ENCODE measurements at regions not wholly inside any gene's neighbourhood (a gene's known extent, or its start where the extent isn't known, plus 50 kb on each side); places are given as distances from the start of the nearest gene placed in this dataset.
A peak's percentile ranks its signal among the peaks of the same experiment; 100 is the strongest.

DNA sequence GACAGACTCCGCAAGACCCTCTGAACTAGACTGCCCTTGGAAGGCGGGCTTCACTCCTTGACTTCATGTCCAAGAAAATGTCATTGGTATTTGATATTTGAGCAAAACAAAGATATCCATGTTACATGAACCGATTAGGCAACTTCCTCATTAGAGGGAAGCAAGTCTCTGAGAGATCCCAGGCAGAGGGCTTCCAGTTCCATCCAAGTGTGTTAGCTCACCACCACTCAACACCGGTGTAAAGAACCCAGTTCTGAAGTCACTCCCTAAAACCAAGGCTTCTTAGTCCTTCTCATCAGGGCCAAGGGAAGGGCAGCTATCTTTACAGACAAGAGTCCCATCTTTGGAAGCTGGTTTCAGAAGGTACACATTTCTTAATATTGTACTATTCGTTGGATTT is 87.2 kb upstream of the CDKN3 start:
- no peak for DNase-seq (ENCODE audit: low spot score)

DNA sequence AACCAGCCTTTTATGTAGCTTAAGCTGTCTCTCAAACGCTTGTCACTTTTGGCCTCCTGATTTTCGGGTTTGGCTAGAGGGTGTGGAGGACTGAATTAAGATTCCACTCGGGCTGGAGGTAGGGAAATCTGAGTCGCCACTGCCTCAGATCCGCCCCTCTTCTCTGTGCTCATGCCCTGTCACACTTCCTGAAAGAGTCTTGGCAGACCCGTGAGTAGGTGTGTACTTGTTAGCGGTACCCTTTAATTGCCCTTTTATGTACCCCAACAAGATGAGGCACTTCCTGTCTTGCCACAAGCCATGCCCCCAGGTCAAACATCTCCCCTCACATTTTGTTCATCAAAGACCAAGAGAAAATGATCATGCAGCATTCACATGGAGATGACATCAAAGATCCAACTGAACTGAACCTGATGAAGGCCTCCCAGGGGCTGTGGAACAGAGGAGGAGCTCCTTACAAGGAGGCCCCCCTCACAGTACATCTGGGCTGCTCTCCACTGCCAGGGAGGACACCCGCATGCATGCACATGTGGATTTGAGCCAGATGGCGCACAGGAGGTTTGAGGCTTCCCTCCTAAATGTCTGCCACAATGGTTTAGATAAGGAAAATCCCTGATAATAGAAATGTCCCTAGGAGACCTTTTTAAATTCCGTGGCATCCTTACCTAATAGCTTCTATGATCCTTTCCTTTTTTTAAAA is 86.5 kb upstream of the CDKN3 start:
- DNase-seq (ENCODE audit: low spot score): no peak

GRCh38 chr14:54310851-54311228 is 86.0 kb upstream of the CDKN3 start:
- DNase-seq (ENCODE audit: low spot score): no peak

DNA sequence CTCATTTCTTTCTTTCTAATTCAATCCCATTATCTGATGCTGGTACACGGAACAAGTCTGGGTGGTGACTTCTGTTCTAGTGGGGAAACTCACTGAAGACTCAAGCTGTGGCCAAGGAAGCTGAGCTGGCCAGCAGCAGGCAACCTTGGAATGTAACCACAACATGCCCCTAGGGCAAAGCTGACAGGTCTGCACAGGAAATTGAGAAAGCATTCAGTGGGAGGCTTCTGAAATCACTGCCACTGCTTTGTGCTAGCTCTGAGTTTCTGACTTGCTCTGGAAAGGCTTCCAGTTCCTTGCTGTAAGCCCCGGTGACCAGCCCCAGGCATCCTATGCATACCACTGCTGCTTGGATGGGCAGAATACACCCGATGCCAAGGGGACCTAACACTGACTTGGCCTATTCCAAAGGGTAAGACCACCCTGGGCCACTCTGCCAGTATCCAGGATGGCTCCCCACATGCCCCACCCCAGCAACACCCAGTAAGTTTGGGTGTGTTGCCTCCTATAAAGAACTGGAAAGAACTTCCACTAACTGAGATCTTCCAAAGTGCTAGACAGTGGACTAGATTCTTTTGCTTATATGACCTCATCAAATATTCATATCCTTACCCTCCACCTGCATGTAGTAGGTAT is 84.5 kb upstream of the CDKN3 start:
- peak; percentile 84 for DNase-seq (ENCODE audit: low spot score)

GRCh38 chr14:54314365-54315104 is 82.3 kb upstream of the CDKN3 start:
- no peak for DNase-seq (ENCODE audit: low spot score)

DNA sequence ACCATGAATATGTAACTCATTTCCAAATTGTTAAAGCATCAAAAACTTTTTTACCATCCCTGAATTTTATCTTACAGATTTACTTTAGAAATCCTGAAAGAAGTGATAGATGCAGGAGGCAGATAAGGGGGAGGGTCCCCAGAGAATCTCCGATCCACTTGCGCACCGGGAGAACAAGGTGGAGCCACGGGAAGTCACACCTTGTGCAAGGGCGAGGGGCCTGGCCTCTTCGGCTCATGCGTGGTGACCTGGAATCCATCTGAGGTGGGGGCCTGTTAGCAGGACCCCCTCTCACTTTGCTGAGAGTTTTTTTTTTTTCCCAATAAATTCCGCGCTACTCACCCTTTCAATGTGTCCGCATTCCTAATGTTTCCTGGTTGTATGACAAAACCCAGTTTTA is 80.2 kb upstream of the CDKN3 start:
- DNase-seq (ENCODE audit: low spot score): no peak

GRCh38 chr14:54317391-54317790 is 79.4 kb upstream of the CDKN3 start:
- no peak for DNase-seq (ENCODE audit: low spot score)

DNA sequence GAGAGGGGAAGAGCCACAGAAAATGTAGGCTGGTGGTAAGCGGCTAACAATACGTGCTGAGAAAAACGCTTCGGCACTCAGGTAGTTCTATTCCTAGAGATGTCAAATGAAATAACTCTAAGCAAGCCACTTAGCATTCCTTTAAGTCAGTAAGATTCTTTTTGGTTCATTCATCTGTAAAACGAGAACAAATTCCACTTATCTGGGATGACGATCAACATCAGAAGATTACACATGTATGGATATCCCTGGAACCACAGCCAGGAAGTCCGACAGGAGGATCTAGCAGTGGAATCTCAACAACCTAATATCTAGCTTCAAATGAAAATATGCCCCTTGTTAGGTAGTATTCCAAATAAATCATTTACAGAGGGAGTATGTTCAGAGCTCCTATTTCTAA is 74.6 kb upstream of the CDKN3 start:
- DNase-seq (ENCODE audit: low spot score): no peak

DNA sequence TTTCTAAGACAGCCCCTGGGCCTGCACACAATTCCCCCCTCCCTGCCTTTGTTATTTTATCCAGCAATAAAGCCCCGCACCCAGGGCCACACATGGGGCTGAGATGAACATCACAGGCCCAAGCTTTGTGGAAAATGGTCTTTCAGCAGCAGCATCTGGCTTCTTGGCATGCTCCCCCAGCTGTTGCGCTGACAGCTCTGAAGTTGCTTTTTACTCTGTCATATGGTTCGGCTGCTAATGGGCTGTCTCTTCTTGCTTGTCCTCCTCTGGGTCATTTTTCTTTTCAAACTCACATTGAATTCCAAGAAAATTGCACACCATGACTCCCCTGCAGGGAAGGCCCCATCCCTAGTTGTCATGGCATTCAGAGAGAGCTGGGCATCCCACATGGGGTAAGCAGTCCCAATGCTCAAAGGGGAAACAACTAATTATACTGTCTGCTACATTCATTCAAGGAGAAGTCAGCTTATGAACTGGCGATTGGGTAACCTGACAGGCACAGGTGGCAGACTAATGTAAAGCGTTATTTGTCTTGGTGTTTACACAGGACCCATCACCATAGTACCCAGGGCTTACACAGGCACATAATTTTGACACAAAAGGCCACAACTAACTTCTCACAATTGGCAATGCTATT is 74.0 kb upstream of the CDKN3 start:
- DNase-seq (ENCODE audit: low spot score): no peak

- no peak for DNase-seq (ENCODE audit: low spot score)
Observed at GRCh38 chr14:54325766-54326165, 71.0 kb upstream of the CDKN3 start.

- no peak for DNase-seq (ENCODE audit: low spot score)
Observed at GRCh38 chr14:54329082-54329695, 67.6 kb upstream of the CDKN3 start.

- no peak for DNase-seq (ENCODE audit: low spot score)
Observed at GRCh38 chr14:54330876-54331275, 65.9 kb upstream of the CDKN3 start.

DNA sequence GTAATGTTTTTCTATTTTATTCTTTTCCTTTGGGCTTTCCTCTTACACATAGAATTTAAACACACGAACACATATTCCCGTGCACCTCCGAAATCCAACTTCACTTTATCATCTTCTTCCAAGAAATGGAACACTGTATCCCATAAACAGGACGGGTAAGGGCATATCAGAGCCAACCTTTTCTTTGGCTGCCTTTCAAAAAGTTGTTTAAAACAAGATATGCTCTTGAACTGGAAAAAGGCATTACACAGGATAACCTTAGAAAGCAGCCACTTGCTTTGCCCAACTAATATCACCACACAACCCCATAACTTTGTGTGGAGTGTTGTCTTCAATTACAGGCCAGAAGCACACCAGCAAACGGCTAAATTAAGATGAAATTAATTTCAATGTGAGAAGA is 65.3 kb upstream of the CDKN3 start:
- DNase-seq (ENCODE audit: low spot score): no peak

GRCh38 chr14:54332490-54332889 is 64.3 kb upstream of the CDKN3 start:
- no peak for DNase-seq (ENCODE audit: low spot score)

DNA sequence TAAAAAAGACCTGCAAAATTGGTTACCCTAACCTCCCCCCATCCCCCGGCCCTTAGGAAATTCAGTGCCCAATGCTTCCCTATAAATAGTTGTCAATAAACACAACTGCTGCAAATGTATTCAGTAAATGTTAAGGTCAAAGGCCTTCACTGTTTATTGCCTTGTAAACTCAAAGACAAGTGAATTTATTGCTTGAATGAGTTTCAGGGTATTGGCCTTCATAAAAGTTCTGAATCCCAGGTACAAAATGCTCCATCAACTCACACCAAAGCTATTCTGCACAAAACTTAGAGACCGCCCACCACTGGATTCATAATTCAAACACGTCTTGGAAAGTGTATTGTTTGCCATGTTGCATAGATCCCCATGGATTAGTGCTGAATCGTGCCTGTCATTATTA is 63.3 kb upstream of the CDKN3 start:
- DNase-seq (ENCODE audit: low spot score): no peak

- no peak for DNase-seq (ENCODE audit: low spot score)
Observed at GRCh38 chr14:54335569-54336155, 61.1 kb upstream of the CDKN3 start.

DNA sequence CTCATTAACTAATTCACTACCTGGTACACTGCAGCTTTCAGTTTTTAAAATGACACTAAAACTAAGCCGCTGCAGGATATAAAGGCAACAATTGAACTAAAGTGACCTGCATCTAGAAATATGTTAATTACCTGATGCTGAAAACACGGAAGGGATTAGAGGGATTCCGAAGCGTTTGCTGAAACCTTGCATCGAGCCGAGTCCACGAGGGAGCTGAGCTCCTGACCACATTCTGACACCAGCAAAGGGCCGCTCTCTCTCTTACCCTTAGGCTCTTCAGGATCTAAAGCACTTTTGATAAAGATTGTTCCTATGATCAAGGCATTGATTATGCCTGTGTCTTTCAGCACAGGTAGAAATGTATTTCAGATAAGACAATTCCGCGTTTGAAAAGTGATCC is 59.5 kb upstream of the CDKN3 start:
- DNase-seq (ENCODE audit: low spot score): no peak

DNA sequence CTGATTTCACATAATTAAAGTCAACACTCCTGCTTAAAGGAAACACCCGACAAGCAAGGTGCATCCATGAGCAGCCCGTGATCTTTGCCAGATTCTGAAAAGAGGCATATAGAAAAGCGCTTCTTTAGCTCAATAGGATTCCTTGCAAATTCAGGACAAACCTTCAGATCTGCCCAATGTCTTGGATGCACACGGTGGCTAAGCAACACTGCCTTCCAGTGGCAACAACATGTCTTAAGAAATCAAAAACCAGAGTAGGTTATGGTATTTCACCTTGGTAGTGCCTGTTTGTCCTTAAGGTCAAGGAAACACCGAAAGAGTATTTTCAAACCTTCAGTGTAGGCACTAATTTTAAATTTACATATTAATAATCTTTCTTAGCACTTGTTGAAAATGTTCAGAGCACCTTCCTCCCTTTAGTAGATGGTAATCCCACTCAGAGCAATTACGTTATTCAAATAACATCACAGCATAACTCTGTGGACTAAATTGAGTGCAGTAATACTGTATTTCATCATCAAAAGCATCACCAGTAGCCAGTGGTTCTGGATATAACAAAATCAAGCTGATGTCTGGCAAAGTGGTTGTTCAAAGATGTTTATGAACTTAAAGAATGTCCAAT is 58.0 kb upstream of the CDKN3 start:
- no peak for DNase-seq (ENCODE audit: low spot score)

DNA sequence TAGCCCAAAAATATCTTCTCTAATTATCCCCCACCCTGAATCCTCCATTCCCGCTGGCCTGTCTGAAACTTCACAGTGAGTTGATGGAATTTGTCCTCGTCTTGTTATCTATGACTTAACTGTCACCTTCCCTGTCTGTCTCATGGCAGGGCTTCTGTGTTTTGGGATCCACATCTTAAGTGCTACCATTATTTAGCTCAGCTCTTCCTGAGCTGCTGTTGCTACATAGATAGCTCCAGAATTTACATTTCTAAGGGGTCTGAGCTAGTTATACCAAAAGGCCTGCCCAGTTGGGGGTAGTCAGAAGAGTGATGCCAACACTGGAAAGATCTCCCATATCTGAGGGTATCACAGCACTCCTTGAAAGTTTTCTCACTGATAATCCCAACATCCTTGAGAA is 57.0 kb upstream of the CDKN3 start:
- no peak for DNase-seq (ENCODE audit: low spot score)

DNA sequence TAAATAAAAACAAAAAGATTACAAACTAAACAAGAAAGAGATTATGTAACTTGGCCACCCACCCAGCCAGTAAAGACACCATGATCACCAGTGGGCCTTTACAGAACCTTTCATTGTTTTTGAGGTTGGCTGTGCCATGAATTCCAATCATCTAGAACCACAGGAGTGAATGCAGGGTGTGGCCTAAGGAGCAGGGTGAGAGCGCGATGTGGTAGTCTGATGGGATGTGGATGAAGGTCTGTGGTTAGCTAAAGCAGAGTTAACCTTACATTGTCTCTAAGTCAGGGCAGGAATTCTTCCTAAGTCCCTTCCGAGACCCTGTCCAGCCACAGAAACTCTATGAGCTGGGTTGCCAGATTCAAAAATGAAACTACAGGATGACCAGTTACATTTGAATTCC is 54.0 kb upstream of the CDKN3 start:
- DNase-seq (ENCODE audit: low spot score): no peak

All from ureter (tissue), 1 donor.